ENCODE measurements at regions not wholly inside any gene's neighbourhood (a gene's known extent, or its start where the extent isn't known, plus 50 kb on each side); places are given as distances from the start of the nearest gene placed in this dataset.

DNA sequence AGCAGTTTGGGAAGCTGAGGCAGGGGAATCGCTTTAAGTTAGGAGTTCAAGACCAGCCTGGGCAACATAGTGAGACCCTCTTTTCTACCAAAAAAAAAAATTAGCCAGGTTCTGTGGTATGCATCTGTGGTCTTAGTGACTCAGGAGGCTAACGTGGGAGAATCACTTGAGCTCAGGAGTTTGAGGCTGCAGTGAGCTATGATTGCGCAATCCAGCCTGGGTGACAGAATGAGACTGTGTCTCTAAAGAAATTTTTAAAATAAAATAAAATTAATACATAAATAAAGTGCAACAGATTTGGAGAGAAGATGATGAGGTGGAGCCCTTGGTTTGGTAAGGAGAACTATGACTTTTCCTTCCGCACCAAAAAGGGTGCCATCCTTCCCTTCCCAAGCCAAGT lies 436.9 kb downstream of the NLGN4X start:
- no peak overlapping the region for H3K4me3 ChIP-seq (ENCODE audit: low read depth, low read length, poor library complexity, severe bottlenecking)
- no peaks in the 10 kb centered on the region for H3F3A ChIP-seq (ENCODE audit: insufficient read depth, low read length)
- no peak overlapping the region for H3K9ac ChIP-seq (ENCODE audit: low read length)
- H3K9me3 ChIP-seq (ENCODE audit: low read length) = no peaks in the 10 kb centered on the region
- no peak for TF ChIP-seq EZH2 (IDR thresholded peaks at IDR 0.05; ENCODE audit: borderline replicate concordance, low read length)
- TF ChIP-seq, protein P1, sequence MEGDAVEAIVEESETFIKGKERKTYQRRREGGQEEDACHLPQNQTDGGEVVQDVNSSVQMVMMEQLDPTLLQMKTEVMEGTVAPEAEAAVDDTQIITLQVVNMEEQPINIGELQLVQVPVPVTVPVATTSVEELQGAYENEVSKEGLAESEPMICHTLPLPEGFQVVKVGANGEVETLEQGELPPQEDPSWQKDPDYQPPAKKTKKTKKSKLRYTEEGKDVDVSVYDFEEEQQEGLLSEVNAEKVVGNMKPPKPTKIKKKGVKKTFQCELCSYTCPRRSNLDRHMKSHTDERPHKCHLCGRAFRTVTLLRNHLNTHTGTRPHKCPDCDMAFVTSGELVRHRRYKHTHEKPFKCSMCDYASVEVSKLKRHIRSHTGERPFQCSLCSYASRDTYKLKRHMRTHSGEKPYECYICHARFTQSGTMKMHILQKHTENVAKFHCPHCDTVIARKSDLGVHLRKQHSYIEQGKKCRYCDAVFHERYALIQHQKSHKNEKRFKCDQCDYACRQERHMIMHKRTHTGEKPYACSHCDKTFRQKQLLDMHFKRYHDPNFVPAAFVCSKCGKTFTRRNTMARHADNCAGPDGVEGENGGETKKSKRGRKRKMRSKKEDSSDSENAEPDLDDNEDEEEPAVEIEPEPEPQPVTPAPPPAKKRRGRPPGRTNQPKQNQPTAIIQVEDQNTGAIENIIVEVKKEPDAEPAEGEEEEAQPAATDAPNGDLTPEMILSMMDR (IDR thresholded peaks at IDR 0.05; ENCODE audit: low read length) = no peak
- H3K9me2 ChIP-seq (ENCODE audit: low read depth, low read length) = no peaks in the 10 kb centered on the region
- H4K20me1 ChIP-seq (ENCODE audit: insufficient read depth, low read length) = no peaks in the 10 kb centered on the region
- H3K4me2 ChIP-seq (ENCODE audit: low read length) = no peak overlapping the region
- H3K36me3 ChIP-seq (ENCODE audit: insufficient read depth, low read length) = no peaks in the 10 kb centered on the region
- H3K27ac ChIP-seq (ENCODE audit: low read depth, low read length, poor library complexity, severe bottlenecking) = no peak overlapping the region
- H3K27me3 ChIP-seq (ENCODE audit: insufficient read depth, low read length) = no peaks in the 10 kb centered on the region
- no peak overlapping the region for H2AFZ ChIP-seq (ENCODE audit: low read length)
- H3K4me1 ChIP-seq (ENCODE audit: insufficient read depth, low read length, severe bottlenecking) = no peaks in the 10 kb centered on the region
- no peaks in the 10 kb centered on the region for H3K79me2 ChIP-seq (ENCODE audit: insufficient read depth, low read length)

DNA sequence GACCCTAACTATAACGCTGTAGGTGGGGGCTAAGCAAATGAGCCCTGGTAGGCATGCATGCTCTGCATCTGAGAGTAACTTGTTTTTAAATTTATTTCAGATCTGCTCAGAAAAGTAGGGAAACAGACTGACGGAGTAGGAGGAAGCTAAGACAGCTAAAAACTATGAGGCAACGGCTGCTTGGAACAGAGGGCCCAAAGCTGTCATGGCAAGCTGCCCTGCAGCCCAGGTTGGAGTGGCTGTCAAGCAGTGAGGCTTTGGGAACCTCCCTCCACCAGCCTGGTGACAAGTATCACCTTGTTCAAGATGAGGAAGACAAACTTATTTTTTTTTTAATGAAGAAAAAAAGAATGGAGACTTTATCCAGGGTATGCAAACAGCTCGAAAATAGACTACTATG lies 439.8 kb downstream of the NLGN4X start:
- H3K4me2 ChIP-seq (ENCODE audit: low read length) = no peak overlapping the region
- no peaks in the 10 kb centered on the region for H3K9me2 ChIP-seq (ENCODE audit: low read depth, low read length)
- H3K27me3 ChIP-seq (ENCODE audit: insufficient read depth, low read length) = no peaks in the 10 kb centered on the region
- H3F3A ChIP-seq (ENCODE audit: insufficient read depth, low read length) = no peaks in the 10 kb centered on the region
- H2AFZ ChIP-seq (ENCODE audit: low read length) = no peak overlapping the region
- no peak overlapping the region for H3K27ac ChIP-seq (ENCODE audit: low read depth, low read length, poor library complexity, severe bottlenecking)
- H3K36me3 ChIP-seq (ENCODE audit: insufficient read depth, low read length) = no peaks in the 10 kb centered on the region
- TF ChIP-seq, protein P1 (IDR thresholded peaks at IDR 0.05; ENCODE audit: low read length) = no peak
- TF ChIP-seq EZH2 (IDR thresholded peaks at IDR 0.05; ENCODE audit: borderline replicate concordance, low read length) = no peak
- H4K20me1 ChIP-seq (ENCODE audit: insufficient read depth, low read length) = no peaks in the 10 kb centered on the region
- no peaks in the 10 kb centered on the region for H3K79me2 ChIP-seq (ENCODE audit: insufficient read depth, low read length)
- no peak overlapping the region for H3K4me3 ChIP-seq (ENCODE audit: low read depth, low read length, poor library complexity, severe bottlenecking)
- no peak overlapping the region for H3K9ac ChIP-seq (ENCODE audit: low read length)
- no peaks in the 10 kb centered on the region for H3K9me3 ChIP-seq (ENCODE audit: low read length)
- no peaks in the 10 kb centered on the region for H3K4me1 ChIP-seq (ENCODE audit: insufficient read depth, low read length, severe bottlenecking)

DNA sequence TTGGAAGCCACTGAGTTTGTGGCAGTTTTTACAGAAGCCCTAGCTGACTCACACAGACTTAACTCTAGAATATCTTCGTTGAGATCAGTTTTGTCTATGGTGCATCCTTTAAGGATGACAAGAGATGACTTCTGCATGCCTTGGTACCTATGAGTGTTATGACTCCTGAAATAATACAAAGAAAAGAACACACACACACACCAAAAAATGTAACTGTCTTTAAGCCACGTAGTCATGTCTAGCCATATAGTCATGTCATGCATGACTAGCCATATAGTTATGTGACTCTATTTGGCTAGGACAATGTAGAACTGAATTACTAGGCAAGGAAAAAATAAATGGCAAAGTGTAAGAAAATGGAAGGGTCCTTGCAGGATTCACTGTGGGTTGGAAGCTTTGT lies 447.8 kb downstream of the NLGN4X start:
- H3K9ac ChIP-seq (ENCODE audit: low read length) = no peak overlapping the region

More for the DNA sequence above, 447.8 kb downstream of the NLGN4X start:
- TF ChIP-seq, protein P1 (IDR thresholded peaks at IDR 0.05; ENCODE audit: low read length) = no peak
- TF ChIP-seq EZH2 (IDR thresholded peaks at IDR 0.05; ENCODE audit: borderline replicate concordance, low read length) = no peak
- Histone ChIP-seq H4K20me1 (ENCODE audit: insufficient read depth, low read length) (no peaks in the 10 kb centered on the region), H3K79me2 (ENCODE audit: insufficient read depth, low read length) (no peaks in the 10 kb centered on the region), H2AFZ (ENCODE audit: low read length) (no peak overlapping the region), H3K4me1 (ENCODE audit: insufficient read depth, low read length, severe bottlenecking) (no peaks in the 10 kb centered on the region), H3K4me2 (ENCODE audit: low read length) (no peak overlapping the region), H3K36me3 (ENCODE audit: insufficient read depth, low read length) (no peaks in the 10 kb centered on the region), H3K4me3 (ENCODE audit: low read depth, low read length, poor library complexity, severe bottlenecking) (no peak overlapping the region), H3K27me3 (ENCODE audit: insufficient read depth, low read length) (no peaks in the 10 kb centered on the region), H3F3A (ENCODE audit: insufficient read depth, low read length) (no peaks in the 10 kb centered on the region), H3K9me3 (ENCODE audit: low read length) (no peaks in the 10 kb centered on the region), H3K9me2 (ENCODE audit: low read depth, low read length) (no peaks in the 10 kb centered on the region), H3K27ac (ENCODE audit: low read depth, low read length, poor library complexity, severe bottlenecking) (no peak overlapping the region)

Data from OCI-LY1 (cell line).